ENCODE measurements at regions not wholly inside any gene's neighbourhood (a gene's known extent, or its start where the extent isn't known, plus 50 kb on each side); places are given as distances from the start of the nearest gene placed in this dataset.

DNA sequence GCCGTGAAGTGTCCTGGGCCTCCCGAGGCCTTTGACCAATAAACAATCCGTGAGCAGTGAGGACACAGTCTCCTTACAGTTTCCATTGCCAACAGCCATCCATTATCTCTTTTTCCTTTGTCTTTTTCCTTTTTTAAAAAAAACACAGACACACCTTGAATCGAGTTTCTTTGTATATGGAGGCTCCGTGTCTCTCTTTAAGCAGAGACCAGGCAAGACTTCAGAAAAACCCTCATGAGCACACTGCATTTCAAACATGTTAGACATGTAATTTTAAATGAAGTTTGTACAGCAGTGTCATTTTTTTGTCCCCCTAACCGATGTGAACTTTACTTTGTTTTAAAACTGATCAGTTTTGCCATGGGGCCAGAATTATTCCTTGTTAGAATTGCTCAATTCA is 111.1 kb downstream of the SPTSSA start:
- DNase-seq: no peak

DNA sequence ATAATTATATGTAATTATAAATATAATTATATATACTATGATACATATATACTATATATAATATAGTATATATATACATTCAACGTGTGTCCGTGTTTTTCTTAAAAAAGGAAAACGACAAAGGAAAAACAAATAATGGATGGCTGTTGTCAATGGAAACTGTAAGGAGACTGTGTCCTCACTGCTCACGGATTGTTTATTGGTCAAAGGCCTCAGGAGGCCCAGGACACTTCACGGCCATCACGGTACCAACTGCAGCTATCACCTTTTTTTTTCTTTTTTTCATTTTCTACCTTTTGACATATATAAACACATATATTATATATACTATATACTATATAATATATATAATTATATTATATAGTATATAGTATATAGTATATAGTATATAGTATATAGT is 113.4 kb downstream of the SPTSSA start:
- DNase-seq: no peak

DNA sequence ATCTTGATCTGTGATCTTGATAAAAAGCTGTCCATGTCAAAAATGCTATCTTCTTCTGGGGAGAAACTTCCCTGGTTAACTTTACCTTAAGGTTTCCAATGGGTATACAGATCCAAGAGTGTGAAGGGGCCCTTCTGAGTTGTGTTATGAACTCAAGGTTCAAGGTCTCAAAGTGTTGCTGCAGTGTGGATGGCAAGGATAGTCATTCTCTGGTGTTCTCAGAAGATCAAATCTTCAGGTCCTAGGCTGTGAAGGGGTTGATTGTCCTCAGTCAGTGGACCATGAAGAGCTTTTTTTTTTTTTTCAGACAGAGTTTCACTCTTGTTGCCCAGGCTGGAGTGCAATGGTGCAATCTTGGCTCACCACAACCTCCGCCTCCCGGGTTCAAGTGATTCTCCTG is 114.4 kb downstream of the SPTSSA start:
- no peak for DNase-seq

DNA sequence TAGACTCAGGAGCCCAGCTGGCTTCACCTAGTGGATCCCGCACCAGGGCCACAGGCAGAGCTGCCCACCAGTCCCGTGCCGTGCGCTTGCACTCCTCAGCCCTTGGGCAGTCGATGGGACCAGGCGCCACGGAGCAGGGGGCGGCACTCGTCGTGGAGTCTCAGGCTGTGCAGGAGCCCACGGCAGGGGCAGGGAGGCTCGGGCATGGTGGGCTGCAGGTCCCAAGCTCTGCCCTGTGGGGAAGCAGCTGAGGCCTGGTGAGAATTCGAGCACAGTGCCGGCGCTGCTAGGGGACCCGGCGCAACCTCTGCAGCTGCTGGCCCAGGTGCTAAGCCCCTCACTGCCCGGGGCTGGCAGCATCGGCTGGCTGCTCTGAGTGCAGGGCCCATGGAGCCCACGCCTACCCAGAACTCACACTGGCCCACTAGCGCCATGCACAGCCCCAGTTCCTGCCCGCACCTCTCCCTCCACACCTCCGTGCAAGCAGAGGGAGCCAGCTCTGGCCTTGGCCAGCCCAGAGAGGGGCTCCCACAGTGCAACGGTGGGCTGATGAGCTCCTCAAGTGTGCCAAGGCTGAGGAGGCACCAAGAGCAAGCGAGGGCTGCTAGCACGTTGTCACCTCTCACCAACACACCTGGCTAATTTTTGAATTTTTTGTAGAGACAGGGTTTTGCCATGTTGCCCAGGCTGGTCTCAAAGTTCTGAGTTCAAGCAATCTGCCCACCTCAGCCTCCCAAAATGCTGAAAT is 116.1 kb downstream of the SPTSSA start:
- no peak for DNase-seq

DNA sequence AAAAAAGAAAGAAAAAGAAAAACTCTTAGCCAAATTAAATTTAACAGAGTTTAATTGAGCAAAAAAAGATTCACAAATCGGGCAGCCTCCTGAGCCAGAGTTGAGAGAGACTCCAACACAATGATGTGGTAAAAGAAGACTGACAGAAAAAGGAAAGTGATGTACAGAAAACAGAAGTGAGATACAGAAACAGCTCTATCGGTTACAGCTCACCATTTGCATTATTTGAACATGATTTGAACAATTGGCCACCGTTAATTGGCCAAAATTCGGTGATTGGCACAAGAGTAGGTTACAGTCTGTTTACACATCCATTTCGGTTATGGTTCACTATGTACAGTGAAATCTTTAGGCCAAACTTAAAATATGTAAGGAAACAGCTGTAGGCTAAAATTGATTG is 117.7 kb downstream of the SPTSSA start:
- no peak for DNase-seq

DNA sequence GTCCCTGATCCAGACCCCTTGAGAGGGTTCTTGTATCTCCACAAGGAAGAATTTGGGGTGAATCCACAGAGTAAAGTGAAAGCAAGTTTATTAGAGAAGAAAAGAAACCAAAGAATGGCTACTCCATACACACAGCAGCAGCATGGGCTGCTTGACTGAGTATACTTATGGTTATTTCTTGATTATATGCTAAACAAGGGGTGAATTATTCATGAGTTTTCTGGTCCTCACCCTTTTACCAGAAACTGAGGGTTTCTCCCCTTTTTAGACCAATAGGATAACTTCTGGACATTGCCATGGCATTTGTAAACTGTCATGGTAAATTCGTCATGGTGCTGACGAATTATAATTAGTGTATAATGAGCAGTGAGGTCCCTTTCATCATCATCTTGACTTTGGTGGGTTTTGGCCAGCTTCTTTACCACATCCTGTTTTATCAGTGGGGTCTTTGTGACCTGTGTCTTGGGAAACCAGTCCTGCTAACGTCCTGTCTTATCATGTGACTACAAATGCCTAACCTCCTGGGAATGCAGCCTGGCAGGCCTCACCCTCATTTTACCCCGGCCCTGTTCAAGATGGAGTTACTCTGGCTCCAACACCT is 121.9 kb downstream of the SPTSSA start:
- no peak for DNase-seq

DNA sequence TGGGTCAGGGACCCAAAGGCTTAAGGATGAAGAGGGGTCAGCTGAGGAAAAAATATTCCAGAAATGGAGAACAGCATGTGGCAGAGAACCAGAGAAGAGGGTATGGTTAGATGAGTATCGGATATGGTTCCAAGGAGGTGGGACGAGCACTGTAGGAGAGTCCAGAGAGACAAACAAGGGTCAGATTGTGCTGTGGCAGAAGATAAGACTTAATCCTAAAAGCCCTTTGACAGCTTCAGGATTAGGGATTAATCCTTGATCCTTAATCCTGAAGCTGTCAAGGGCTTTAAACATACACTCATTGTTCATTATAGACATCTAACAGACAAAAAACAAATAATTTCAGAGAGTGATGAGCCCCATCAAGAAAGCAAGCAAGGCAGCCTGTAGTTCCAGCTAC is 124.0 kb downstream of the SPTSSA start:
- no peak for DNase-seq

DNA sequence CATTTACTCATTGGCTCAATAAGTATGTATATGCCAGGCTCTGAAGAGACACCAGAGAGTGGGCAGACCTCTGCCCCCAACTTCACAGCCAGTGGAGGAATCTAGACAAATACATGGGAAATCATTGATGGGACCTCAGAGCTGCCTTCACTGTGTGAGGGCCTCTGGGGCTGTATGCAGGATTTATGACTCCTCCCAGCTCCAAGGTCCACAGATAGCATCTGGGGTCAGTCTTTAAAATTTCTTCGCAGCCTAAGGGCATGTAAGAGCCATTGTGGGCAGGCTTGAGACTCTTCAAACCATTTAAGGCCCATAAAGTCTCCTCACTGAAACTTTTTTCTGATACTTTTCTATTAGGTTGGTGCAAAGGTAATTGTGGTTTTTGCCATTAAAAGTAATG is 125.5 kb downstream of the SPTSSA start:
- no peak for DNase-seq

DNA sequence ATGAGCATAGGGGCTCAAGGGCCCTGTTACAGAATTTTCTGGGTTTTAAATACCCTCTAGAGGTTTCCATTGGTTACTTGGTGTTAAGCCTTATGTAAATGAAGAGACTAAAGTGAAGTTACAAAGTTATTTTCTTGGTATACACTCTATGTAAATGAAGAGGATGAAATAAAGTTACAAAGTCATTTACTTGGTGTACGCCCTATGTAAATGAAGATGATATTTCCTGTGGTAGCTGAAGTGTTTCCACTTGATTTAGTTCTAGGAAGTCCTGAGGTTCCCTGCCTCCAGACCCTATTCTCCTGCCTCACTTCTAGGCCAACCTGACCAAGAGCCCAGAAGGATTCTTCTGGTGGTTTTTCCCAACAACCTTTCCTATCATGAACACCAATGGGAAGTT is 126.1 kb downstream of the SPTSSA start:
- DNase-seq: no peak

DNA sequence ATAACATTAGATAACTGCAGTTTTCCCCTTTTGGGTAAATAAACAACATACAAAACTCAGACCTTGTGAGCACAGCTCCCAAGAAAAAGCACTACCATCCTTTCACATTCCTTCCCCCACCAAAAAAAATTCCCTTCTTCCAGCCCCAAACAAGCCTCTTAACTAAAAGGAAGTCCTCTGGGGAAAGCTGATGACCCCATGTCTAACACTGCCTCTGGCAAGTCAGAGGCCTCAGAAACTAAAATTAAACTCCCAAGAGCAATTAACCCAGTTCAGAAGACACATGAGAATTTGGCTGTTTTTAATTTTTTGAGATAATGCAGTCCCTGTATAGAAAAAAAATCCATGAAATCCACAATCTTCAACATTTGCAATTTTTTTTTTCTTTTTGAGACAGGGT is 127.7 kb downstream of the SPTSSA start:
- no peak for DNase-seq

DNA sequence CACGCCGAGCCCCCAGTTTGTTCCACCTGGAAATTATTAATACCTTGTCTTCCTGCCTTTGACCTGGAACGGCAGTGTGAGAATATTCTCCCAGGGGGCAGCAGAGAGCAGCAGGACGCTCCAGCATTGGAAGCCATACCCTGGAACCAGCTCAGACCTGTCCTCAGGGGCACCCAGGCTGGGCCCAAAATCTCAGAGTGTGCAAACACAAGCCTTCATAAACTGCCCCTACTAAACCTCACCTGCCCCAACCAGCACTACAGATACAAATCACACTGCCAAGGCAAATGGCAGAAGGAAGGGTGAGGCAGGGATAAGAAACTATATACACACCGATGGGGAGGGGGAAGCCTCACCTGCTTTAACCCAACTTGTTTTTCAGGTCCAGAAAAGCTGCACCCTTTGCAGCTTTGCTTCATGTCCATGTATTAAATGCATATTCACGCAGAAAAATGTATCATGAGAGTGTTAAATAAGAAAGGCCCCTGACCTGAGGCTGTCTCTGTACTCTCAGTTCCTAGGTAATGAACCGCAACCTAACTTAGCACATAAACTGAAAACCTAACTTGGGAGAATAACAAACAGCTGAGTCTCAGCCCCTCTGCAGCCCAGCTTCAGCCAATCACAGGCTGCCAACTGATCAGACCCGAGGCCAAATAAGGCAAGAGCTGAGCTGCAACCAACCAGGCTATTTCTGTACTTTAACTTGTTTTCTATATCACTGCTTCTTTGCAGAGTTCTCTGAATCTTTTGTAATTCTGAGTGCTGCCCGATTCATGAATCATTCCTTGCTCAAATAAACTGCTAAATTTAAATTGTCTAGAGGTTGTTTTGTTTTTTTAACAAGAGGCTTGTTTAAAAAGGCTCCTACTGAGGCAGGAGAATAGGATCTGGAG is 130.1 kb downstream of the SPTSSA start:
- DNase-seq: peak in 30 of 56 donors; percentile 0 to 60 (median 9)

DNA sequence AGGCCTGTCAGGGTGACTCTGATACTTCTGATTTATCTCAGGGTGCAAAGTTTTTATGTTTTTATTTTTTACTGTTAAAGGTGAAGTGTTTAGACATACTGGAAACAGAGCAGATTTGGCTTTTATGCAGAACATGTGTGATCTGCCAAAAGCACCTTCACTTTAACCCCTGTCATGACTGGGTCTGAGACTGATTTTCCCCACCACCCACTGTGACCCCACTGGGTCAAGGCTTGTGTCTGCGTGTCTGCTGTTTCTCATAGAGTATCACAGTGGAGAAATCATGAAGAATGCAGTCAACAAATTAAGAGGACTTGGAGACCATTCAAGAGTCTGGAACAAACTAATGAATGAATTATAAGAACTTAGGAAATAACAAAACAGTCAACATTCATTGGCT is 131.2 kb downstream of the SPTSSA start:
- DNase-seq: no peak

DNA sequence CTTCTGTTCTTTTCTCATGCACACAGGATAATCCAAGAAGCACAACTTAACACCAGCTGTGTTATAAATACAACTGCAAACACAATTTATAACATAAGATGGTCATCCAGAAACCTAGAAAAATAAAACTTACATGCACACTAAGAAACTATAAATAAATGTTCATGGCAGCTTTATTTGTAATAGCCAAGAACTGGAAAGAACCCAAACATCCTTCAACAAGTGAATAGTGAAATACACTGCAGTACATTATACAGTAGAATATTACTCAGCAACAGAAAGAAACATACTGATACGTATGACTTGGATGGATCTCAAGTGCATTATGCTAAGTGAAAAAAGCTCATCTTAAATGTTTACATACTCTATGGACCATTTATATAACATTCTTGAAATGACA is 132.7 kb downstream of the SPTSSA start:
- DNase-seq: no peak

DNA sequence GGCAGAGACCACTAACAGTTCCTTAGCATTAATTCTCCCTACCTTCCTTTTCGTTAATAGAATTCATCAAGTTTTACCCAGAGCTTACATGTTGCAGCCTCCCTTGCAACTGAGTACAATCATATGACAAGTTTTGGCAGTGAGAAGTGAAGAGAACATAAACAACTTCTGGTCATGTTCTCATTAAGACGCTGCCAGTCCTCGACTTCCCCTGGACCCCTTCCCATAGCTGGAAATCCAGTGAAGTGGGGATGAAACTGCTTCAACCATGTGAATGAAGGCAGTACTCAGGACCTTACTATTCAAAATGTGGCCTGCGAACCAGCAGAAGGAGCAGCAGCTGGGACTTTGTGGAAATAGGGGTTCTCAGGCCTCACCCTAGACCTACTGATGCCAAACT is 133.9 kb downstream of the SPTSSA start:
- DNase-seq: no peak

DNA sequence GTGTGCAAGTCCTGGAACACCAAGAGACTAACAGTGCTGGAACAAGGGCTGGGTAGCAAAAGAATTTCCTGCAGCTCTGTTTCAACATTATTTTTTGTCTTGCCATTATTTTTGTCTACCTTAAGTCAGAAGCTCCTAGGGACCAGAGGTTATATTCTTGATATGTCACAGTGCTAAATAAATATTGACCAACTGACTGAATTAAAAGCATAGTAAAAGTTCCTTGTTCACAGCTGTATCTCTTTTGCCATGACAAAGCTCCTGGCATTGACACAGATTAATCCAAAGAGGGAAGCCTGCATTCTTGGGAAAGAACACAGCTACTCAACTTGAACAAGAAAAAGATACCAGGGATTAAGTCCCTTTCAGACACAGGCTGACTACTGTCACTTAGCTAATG is 136.5 kb downstream of the SPTSSA start:
- no peak for DNase-seq

DNA sequence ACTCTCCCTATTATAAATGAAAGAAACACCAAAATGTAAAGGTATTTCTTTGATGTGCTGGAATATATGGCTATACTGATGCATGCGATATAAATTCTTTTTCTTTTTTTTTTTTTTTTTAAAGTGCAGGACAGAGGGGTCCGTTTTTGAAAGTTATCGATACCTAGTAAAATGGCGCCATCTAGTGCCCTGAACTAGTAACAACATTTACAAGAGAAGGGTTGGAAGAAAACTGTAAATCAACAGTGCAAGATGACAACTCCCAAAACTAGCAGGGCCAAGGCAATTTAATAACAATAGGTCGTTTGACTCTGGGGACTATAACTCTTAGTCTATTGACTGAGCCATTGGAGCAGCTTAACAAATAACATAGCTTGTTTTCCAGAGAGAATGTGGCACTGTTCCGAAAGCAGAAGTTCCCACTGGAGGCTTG is 137.7 kb downstream of the SPTSSA start:
- peak in 5 of 56 donors; percentile 1 to 12 (median 3) for DNase-seq

DNA sequence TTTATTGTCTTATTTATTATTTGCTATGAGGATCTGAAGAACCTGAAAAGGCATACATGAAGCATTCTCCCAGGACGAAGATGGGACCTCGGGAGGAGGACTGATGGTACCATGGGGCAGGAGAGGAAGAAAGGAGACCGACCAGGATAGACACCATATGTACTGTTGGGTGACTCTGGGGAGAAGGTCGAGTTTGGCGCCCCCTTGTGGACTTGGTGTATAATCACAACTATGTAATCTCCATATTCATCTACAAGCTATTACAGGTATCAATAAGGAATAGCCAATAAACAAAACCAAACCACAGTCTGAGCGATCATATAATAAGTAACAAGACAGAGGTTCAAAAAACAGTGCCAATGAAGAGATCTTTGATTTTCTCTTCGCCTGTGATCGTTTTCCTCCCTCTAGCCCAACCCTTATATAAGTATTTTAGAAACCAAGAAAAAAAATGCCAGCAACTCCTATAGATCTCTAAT is 139.1 kb downstream of the SPTSSA start:
- peak in 33 of 56 donors; percentile 1 to 62 (median 22) for DNase-seq

DNA sequence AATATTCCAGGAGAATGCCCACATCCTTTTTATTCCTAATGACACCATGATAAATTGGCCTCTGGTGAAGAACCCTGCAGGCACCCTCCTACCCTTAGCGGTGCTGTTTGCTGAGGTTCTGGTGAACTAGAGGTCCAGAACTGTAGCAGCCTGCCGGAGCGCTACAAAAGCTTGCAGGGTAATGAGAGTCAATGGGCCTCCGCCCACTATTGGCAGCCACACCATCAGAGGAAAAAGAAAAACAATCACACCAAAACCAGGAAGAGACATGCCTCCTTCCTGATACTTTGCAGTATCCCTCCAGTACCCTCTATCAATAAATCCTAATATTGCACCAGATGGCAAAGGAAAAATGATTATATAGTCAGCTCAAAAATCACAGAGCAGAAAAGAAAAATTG is 142.9 kb downstream of the SPTSSA start:
- DNase-seq: no peak

DNA sequence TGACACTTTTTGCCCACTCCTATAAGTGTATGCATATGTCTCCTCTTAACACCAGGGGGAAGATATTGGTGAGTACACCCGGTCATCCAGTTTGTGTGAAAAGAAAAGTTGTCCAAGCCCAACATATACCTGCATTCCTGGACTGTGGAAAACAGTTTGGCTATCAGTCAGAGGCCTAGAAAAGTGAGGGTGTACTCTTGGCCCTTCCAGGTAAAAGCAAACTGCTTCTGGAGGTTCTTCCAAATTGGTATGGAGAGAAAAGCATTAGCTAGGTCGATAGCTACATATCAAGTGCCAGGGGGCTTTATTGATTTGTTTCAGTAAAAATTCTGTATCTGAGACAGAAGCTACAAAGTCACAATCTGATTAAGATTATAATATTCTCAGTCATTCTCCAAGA is 144.0 kb downstream of the SPTSSA start:
- no peak for DNase-seq

DNA sequence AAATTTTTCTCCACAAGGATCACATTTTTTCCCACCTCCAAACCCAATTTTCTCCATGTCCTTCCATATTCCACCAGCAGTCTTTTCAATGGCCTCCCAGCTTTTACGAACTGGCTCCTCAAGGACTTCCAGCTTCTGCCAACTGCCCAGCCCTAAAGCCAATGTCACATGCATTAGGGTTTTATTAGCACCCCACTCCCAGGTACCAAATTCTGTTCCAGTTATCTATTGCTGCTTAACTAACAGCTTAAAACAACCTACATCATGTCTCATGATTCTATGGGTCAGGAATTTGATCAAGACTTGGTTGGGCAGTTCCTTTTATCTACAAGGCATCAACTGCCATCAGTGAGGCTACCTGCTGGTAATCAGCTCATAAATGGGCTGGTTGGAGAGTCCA is 151.3 kb downstream of the SPTSSA start:
- no peak for DNase-seq

DNA sequence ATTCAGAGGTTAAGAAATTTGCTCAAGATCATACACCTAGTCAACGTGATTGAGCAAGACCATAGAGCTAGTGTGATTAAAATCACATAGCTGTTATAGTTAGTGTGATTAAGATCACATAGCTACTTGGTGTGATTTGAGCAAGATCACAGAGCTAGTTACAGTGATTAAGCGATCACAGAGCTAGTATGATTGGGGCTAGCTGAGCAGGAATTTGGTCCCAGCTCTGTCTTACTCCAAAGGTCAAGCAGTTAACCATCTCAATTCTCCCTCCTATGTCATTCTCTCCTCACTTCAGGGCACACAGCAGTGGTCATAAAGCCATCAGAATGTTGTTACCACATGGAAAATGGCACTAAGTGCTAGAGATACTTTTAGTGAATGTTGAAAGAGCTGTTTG is 158.2 kb downstream of the SPTSSA start:
- no peak for DNase-seq

DNA sequence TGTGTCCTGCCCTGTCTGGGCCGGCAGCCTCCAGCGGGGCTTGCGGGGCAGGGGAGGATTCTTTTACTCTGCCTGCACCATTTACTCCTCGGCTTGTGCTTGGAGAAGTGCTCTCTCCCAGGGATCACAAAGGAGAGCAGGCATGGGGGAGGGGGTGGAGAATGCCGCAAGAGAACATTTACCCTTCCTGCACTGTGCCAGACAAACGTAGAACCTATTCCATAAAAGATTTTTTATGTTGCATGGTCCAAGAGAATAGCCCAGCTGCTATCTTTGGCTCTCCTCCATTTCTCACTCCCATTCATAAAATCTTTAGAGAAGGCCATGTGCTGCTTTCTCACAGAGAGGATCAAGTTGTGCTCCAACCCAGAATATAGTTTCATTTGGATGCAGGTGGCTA is 159.4 kb downstream of the SPTSSA start:
- DNase-seq: peak in 5 of 56 donors; percentile 1 to 13 (median 1)

Data from nucleus accumbens (tissue), 56 donors.